Activated T-cell treated with anti-CD3 and anti-CD28 coated beads for 1 hour (primary cell): ENCODE measurements at regions not wholly inside any gene's neighbourhood (a gene's known extent, or its start where the extent isn't known, plus 50 kb on each side); places are given as distances from the start of the nearest gene placed in this dataset.

Experiments
- DNase-seq: peaks from one replicate; pipeline ENCODE4 v3.0.0-alpha.2; 2020; ENCODE audit warnings: low read depth

GRCh38 chr20:58017231-58017969 lies 211.1 kb downstream of the ANKRD60 start:
- DNase-seq, result no peak

- no peak for DNase-seq
Observed at GRCh38 chr20:58016779-58017178, 211.7 kb downstream of the ANKRD60 start.

GRCh38 chr20:58014628-58015315 lies 213.7 kb downstream of the ANKRD60 start:
- no peak for DNase-seq

GRCh38 chr20:58012731-58013510 lies 215.5 kb downstream of the ANKRD60 start:
- no peak for DNase-seq

- DNase-seq, result no peak
Observed at GRCh38 chr20:58011947-58012610, 216.4 kb downstream of the ANKRD60 start.

GRCh38 chr20:58011106-58011946 lies 217.1 kb downstream of the ANKRD60 start:
- no peak for DNase-seq

GRCh38 chr20:58010666-58011065 lies 217.8 kb downstream of the ANKRD60 start:
- DNase-seq, result no peak

- no peak for DNase-seq
Observed at GRCh38 chr20:58010186-58010585, 218.3 kb downstream of the ANKRD60 start.

- DNase-seq, result no peak
Observed at GRCh38 chr20:58008866-58009265, 219.6 kb downstream of the ANKRD60 start.

GRCh38 chr20:58008413-58008812 lies 220.0 kb downstream of the ANKRD60 start:
- no peak for DNase-seq

- DNase-seq, result no peak
Observed at GRCh38 chr20:58007947-58008346, 220.5 kb downstream of the ANKRD60 start.

- DNase-seq, result no peak
Observed at GRCh38 chr20:58006346-58007316, 221.8 kb downstream of the ANKRD60 start.

- no peak for DNase-seq
Observed at GRCh38 chr20:58005581-58006345, 222.7 kb downstream of the ANKRD60 start.

- DNase-seq, result no peak
Observed at GRCh38 chr20:58004900-58005299, 223.6 kb downstream of the ANKRD60 start.

GRCh38 chr20:58004146-58004545 lies 224.3 kb downstream of the ANKRD60 start:
- no peak for DNase-seq

- no peak for DNase-seq
Observed at GRCh38 chr20:58003525-58003924, 224.9 kb downstream of the ANKRD60 start.

GRCh38 chr20:58002901-58003300 lies 225.6 kb downstream of the ANKRD60 start:
- DNase-seq, result no peak

- DNase-seq, result no peak
Observed at GRCh38 chr20:58001946-58002345, 226.5 kb downstream of the ANKRD60 start.

GRCh38 chr20:58001381-58001780 lies 227.1 kb downstream of the ANKRD60 start:
- no peak for DNase-seq
